22Rv1 (cell line): ENCODE measurements at regions not wholly inside any gene's neighbourhood (a gene's known extent, or its start where the extent isn't known, plus 50 kb on each side); places are given as distances from the start of the nearest gene placed in this dataset.

Experiments used
- ZFX ChIP-seq: fragments of 450-650 bp; IDR thresholded peaks from 2 replicates; pipeline ENCODE4 v1.6.1; 2017; ENCODE audit warnings: antibody characterized with exemption, borderline replicate concordance
- TF ChIP-seq, protein P1 (sequence below): fragments of 450-650 bp; IDR thresholded peaks from 2 replicates; pipeline ENCODE4 v1.5.1; 2017; ENCODE audit warnings: mild to moderate bottlenecking

DNA sequence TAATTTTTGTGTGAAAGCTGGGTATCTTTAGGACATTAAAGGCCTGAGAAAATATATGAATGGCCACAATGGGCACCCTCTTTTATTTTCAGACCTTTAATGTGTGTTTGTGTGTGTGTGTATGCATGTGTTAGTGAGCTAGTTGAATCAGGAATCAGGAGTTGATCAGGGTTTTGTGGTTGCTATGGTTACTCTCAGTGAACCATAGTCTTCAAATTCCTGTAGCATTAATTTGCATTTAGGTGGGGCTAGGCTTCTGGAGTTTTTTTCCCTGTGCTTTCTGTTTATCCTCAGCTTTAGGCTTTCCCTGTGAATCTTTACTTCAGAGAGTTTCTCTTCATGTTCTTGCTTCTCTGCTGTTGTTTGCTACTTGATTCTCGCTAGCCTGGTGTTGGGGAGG lies 122.0 kb upstream of the ONECUT1 start:
- TF ChIP-seq, protein P1, sequence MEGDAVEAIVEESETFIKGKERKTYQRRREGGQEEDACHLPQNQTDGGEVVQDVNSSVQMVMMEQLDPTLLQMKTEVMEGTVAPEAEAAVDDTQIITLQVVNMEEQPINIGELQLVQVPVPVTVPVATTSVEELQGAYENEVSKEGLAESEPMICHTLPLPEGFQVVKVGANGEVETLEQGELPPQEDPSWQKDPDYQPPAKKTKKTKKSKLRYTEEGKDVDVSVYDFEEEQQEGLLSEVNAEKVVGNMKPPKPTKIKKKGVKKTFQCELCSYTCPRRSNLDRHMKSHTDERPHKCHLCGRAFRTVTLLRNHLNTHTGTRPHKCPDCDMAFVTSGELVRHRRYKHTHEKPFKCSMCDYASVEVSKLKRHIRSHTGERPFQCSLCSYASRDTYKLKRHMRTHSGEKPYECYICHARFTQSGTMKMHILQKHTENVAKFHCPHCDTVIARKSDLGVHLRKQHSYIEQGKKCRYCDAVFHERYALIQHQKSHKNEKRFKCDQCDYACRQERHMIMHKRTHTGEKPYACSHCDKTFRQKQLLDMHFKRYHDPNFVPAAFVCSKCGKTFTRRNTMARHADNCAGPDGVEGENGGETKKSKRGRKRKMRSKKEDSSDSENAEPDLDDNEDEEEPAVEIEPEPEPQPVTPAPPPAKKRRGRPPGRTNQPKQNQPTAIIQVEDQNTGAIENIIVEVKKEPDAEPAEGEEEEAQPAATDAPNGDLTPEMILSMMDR: no peak
- TF ChIP-seq ZFX: no peak
